Kidney tubule cell (primary cell): ENCODE measurements at regions not wholly inside any gene's neighbourhood (a gene's known extent, or its start where the extent isn't known, plus 50 kb on each side); places are given as distances from the start of the nearest gene placed in this dataset.

Experiments
- DNase-seq: peaks from one replicate; pipeline ENCODE4 v3.0.0-alpha.2; 2018; ENCODE audit warnings: low spot score

DNA sequence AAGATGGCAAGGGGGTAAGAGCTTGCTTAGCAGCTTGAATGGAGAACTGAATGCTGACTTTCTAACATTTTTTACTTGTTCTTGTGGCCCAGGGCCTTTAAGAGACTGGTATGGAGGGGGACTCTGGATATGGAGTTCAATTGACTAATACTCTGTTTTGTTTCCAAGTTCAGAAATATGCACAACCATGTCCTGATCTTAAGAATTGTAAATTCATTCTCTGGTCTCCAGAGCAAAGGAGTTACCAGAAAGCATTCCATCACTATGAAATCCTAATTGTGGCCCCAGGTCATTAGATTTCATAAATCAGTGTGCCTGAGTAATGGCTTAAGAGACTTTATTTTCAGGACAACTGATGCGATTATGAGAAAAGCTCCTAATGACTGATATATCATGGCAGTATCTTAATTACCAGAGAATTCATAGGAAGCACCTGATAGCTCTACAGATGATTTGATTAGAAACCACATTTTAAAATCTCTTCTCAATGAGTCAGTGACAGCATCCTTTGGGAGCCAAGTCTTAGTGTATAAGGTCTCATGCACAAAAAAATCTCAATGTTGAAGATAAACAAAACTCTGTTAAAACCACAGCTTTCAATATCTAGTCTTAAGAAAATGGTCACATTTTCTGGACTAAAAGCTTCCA is 613.6 kb upstream of the KLF4 start:
- no peak for DNase-seq

DNA sequence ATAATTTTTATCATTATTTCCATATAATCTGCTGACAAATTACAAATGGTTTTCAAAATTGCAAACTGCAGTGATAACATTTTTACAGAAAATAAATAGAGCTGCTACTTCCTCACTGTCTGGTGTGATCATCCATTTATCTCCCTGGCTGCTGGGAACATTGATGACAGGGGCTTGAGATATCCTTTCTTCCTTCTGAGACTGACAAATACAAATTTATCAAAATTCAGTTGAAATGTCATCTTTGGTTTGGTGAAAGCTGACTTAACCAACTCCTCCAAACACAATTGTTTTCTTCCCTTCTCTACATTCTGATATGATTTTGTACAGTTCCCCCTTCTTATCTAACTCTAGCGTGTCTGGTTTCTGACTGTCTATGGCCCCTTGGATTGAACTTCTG is 611.8 kb upstream of the KLF4 start:
- no peak for DNase-seq

DNA sequence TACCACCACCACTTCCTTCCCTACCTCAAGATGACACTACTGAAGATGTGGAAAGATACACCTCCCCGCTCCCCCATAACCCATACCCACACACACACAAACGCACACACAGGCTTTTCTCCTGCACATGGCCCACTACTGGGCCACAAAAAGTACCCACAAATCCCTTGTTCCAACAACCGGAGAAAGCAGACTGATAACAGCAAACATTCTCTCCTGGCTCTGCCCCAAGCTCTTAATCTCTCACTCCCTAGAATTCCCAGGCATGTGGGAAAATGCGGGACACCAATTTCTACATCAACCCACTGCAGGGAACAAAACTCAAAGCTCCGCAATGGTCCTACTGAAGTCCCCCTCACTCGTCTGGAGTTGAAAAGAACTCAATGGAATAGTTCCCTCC is 611.0 kb upstream of the KLF4 start:
- no peak for DNase-seq

DNA sequence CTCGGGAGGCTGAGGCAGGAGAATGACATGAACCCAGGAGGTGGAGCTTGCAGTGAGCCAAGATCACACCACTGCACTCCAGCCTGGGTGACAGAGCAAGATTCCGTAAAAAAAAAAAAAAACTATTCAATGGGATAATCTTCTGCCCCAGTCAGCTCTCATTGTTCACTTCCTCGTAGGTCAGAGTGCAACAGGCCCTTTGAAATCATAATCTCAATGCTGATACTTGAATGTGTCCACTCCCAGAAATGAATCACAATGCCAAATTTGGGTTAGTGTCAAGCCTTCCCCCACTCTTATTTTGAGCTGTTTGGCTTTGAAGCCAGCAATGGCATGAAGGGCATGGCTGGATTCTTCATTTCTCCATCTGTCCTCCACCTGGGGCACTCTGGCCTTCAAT is 610.3 kb upstream of the KLF4 start:
- DNase-seq: no peak

- no peak for DNase-seq
Measured at GRCh38 chr9:108095496-108095895, 605.9 kb upstream of the KLF4 start.

DNA sequence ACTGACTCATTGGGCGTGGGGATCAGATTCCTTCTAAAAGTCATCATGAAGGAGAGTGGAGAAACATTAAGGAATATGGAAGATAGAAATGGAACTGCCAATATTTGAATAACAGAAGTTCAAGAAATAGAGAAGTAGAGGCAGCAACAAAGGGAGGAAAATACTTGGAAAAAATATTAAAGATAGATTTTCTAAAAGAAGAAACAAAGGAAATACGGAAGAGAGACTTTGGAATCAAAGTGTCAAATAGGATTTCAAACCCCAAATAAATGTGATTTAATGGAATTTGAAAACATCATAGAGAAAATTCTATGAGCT is 605.1 kb upstream of the KLF4 start:
- no peak for DNase-seq

GRCh38 chr9:108093773-108094675 is 604.5 kb upstream of the KLF4 start:
- peak; percentile 98 for DNase-seq

DNA sequence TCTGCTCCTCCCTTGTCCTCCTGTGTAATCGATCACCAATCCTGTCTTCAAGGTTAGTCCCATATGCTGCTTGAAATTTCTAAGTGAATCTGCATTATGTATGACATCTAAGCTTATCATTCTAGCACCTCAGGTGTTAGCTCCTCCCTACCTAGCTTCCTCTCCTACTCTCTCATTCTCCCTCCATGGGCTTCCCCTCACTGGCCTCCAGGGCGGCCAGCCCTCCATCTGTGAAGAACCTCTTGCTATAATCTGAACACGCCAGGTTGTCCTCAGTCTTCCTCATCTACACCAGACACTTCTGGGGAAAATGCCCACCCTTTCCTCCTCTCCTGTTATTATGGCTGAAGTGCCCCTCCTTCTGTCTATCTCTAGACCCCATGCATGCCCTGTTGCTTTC is 599.3 kb upstream of the KLF4 start:
- DNase-seq: no peak

- DNase-seq: no peak
Measured at GRCh38 chr9:108087781-108088180, 598.2 kb upstream of the KLF4 start.

GRCh38 chr9:108086624-108087023 is 597.1 kb upstream of the KLF4 start:
- DNase-seq: no peak

GRCh38 chr9:108085294-108085693 is 595.7 kb upstream of the KLF4 start:
- no peak for DNase-seq

- DNase-seq: no peak
Measured at GRCh38 chr9:108083796-108084352, 594.3 kb upstream of the KLF4 start.

DNA sequence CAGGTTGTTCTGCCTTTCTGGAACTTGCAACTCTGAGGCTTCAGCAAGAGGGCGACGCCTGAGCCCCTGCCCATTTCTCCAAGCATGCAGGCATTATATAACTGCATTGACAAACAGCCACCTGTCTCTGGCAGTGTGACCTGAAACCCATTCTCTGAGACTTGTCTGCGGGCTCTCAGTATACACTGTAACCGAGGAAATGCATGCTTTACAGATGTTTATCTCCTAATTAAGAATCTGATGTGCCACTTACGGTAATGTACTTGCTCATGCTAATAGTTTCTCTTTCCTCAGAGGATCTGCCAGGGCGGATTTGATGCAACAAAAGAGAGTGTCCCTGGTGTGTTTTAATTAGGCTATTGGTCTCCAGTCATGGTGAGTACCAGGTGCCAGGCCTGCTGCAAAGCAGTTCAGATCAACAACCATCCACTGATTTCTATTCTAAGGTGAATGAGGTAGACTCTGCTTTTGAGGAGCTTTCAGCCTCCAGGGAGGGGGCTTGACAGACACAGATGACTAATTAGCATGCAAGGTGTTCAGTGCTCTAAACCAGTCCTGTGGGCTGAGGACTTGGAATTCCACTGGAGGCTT is 593.7 kb upstream of the KLF4 start:
- no peak for DNase-seq

GRCh38 chr9:108081112-108081511 is 591.5 kb upstream of the KLF4 start:
- no peak for DNase-seq

DNA sequence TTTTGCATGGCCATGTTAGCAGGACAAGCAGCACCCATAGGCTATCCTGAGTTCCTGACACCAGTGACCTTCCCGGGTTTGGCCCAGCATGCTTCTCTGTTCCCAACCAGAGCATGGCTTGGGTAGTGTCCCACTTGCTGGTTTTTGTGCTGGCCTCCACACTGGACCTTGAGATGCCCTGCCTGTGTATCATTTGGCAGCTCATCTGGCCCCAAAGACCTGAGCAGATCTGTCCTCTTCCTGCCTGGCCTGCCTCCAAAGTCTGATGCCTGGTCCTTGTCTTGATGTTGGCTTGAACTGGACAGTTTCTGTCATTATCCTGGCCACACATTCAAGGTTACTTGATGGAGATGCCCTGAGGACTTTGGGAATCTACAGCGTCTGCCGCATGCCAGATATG is 590.7 kb upstream of the KLF4 start:
- no peak for DNase-seq

GRCh38 chr9:108078811-108079210 is 589.2 kb upstream of the KLF4 start:
- DNase-seq: no peak

GRCh38 chr9:108078375-108078774 is 588.8 kb upstream of the KLF4 start:
- no peak for DNase-seq

- DNase-seq: no peak
Measured at GRCh38 chr9:108077556-108077955, 588.0 kb upstream of the KLF4 start.

DNA sequence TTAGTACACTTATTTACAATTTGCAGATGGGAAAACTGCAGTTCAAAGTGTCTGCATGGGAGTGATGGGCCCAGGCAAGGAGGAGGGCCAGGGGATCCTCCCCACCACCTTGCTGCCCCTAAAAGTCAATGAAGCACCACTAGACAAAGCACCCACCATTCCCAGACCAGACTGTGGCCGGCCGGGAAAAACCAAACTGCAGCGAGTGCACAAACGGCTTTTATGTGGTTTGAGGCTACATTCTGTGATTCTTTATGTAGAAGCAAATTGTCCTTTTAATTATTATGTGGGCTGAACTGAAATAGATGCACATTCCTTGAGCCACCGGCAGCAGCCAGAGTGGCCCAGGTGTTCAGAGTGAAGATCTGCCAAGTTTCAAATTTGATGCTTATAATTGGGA is 585.3 kb upstream of the KLF4 start:
- DNase-seq: no peak

GRCh38 chr9:108073823-108074222 is 584.3 kb upstream of the KLF4 start:
- DNase-seq: no peak

GRCh38 chr9:108072740-108073139 is 583.2 kb upstream of the KLF4 start:
- DNase-seq: no peak

- DNase-seq: no peak
Measured at GRCh38 chr9:108070861-108071260, 581.3 kb upstream of the KLF4 start.

DNA sequence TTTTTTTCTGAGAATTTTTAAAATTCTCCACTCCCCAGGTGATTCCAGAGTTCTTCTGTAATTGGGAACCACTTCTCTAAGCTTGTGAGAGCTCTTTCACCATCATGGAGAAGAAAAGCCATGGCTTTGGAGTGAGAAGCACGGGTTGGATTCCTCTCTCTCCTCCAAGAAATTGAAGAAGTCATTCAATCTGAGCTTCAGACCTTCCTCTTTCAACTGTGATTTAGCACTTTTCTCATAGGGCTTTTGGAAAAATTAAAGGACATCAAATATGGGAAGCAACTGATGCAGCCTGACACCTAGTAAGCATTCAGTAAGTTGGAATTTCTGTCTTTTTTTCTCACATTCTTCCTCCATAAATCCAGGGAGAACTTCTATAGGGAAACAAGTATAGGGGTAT is 580.4 kb upstream of the KLF4 start:
- no peak for DNase-seq
